HG03135 (cell line): ENCODE measurements at regions not wholly inside any gene's neighbourhood (a gene's known extent, or its start where the extent isn't known, plus 50 kb on each side); places are given as distances from the start of the nearest gene placed in this dataset.

Source experiments
- ATAC-seq: cut with Tn5 transposase; IDR thresholded peaks from one replicate; pipeline ENCODE4 v1.9.1; 2021; ENCODE audit warnings: mild to moderate bottlenecking, moderate library complexity; ENCODE audit not compliant: unreplicated experiment

DNA sequence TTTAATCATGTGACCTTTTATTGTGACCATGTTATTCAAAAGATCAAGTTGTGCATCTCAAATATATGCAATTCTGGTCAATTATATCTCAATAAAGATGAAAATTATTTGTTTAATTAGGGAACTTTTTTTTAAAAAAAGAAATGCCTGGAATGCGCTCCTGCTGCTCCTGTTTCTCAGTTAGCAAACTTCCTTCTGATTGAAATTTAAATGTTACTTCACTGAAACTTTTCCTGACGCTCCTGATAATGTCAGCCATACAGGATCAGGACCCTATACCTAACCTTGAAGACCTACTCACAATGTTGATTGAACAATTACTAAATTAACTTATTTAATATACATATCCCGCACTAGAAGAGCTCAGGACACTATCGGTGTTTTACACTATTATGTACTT lies 190.4 kb downstream of the MACC1 start:
- no peak for ATAC-seq

GRCh38 chr7:20021831-20022230 lies 195.4 kb downstream of the MACC1 start:
- peak; percentile 91 for ATAC-seq

GRCh38 chr7:20021066-20021465 lies 196.1 kb downstream of the MACC1 start:
- ATAC-seq, result no peak

DNA sequence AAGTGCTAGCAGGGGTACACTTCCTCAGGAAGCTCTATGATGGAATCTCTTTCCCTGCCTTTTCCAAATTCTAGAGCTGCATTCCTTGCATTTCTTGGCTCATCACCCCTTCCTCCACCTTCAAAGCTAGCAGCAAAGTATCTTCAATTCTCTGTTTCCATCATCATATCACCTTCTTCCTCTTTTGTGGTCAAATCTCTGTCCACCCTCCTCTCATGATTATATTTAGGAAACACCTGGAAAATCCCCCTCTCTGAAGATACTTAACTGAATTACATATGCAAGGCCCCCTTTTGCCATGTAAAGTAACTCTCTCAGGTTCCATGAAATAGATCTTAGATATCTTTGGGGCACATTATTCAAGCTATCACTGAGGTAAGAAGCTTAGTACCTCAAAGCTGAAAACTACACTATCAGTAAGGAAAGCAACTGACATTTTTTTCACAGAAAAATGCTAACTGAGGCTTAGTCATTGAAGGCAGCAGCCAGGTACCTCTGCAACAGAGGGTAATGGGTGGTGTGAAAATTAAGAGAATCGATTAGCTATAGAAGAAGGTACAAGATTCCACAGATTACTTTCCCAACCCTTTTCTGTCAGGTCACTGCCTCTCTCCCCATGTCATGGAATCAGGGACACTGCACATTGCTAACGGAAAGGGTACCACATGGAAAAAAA lies 197.3 kb downstream of the MACC1 start:
- peak; percentile 51 for ATAC-seq

GRCh38 chr7:20016669-20017068 lies 200.5 kb downstream of the MACC1 start:
- no peak for ATAC-seq

DNA sequence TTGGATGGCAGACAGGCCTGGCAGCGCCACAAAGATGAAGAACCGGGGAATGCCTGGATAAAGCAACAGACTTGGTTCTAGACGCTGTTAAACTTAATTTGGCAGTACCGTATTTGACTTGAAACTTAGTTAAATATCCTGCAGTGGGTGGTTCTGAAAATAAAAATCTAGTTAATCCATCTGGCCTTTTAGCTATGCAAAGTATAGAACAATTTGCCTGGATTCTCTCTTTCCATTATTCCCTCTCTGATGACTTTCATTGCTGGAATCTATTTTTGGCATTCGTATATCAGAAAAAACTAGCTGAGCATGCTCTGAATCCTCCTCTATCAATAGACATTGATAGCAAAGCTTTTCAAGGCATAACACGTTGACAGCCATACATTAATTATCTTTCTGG lies 203.6 kb downstream of the MACC1 start:
- no peak for ATAC-seq

GRCh38 chr7:20012100-20012499 lies 205.1 kb downstream of the MACC1 start:
- no peak for ATAC-seq

GRCh38 chr7:20010877-20011276 lies 206.3 kb downstream of the MACC1 start:
- ATAC-seq, result no peak

DNA sequence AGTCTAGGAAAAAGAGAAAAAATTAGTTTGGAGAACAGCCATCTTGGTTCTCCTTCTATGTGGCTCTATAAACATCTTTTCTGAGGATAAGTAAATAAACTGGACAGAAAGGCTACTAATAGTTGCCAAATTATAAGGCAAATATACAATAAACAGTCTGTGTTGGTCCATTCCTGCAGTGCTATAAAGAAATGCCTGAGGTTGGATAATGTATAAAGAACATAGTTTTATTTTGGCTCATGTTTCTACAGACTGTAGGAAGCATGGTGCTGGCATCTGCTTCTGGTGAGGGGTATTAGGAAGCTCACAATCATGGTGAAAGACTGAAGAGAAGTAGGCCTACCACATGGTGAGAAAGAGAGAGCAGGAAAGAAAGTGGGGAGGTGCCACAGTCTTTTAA lies 209.7 kb downstream of the MACC1 start:
- no peak for ATAC-seq

DNA sequence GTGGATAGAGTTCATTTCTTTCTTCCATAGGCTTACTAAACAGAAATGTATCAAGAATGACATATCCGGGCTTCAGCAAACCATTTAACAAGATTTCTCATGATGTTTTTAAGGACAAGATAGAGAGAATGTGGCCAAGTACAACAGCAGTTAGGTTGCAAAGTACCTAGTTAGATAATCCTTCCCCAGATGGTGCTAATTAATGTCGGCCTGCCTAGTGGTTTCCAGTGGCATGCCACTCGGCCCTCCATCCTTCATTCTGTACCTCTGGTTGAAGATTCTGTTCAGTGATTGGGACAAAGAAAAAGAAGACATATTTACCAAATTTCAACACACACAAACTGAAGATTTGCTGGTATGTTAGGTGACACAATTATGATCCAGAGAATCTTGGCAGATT lies 212.1 kb downstream of the MACC1 start:
- ATAC-seq, result no peak

DNA sequence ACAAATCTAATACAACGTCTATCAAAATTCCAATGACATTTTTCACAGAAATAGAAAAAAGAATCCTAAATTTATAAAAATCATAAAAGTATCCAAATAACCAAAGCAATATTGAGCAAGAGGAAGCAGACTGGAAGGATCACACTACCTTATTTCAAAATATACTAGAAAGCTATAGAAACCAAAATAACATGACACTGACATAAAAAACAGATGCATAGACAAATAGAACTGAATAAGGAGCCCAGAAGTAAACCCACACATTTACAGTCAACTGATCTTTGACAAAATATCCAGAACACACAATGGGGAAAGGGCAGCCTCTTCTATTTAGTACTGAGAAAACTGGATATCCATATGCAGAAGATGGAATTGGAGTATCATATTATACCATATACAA lies 217.5 kb downstream of the MACC1 start:
- ATAC-seq, result no peak

- ATAC-seq, result no peak
Observed at GRCh38 chr7:19991936-19992335, 218.5 kb upstream of the TMEM196 start.

GRCh38 chr7:19989906-19990305 lies 216.5 kb upstream of the TMEM196 start:
- ATAC-seq, result no peak

DNA sequence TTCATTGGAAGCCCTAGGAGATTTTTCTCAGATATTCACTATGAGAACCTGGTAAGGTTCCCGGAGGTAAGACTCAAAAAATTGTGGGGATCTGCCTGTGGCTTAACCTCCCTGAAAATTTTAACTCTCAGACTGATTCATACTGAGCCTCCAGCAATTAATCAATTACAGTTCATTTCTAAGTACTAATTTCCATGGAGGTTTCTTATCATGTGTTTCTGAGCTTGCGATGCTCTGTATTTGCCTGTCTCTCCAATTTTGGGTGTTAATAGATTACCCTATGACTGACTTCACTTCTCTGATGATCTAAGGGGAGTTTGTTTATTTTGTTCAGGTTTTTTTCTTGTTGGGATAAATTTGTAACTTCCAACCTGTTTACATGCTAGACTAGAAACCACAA lies 215.4 kb upstream of the TMEM196 start:
- ATAC-seq, result no peak

DNA sequence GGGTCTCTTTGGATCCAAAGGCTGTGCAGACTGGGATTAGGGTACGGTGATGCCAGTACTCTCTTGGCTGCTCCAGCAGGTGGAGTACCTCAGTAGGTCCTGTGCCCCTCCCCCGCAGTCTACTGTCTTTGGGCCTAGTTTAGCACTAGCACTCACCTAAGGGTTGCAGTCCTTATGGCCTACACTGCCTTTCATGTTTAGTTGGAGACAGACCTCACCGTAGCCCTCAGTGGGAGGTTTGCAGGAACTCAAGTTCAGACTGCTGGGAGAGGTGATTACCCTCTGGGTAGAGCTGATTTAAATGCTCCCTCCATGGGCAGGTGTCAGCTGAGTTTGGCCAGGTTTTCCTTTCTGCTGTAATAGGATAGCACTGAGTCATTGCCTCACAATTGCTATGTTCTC lies 210.8 kb upstream of the TMEM196 start:
- ATAC-seq, result no peak

DNA sequence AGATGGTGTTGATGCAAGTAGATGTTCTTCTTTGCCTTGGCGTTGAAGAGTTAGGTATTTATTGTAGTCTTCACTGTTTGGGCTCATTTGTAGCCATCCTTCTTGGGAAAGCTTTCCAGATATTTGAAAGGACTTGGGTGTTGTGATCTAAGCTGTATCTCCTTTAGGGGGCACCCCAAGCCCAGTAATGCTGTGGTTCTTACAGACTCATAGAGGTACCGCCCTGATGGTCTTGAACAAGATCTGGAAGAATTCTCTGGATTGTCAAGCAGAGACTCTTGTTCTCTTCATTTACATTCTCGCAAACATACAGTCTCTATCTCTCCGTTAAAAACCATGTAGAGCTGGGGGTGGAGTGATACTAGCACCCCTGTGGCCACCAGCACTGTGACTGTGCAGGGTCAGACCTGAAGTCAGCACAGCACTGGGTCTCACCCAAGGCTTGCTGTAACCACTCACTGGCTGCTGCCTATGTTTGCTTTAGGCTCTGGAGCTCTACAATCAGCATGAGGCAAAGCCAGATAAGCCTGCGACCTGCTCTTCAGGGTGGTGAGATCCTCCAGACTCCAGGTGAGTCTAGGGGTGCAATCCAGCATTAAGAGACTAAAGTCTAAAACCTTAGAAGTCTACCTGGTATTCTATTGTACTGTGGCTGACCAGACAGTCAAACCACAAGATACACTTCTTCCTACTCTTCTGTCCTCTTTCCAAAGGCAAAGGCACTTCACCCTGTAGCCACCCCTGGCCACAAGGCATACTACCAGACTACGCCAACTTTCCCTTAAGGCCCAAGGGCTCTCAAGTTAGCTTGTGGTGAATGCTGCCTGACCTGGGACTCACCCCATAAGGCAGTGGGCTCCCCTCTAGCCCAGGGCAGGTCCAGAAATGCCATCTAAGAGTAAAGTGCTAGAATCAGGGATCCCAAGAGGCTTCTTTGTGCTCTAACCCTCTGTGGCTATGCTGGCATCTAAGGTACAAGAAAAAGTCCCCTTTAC lies 209.7 kb upstream of the TMEM196 start:
- no peak for ATAC-seq

DNA sequence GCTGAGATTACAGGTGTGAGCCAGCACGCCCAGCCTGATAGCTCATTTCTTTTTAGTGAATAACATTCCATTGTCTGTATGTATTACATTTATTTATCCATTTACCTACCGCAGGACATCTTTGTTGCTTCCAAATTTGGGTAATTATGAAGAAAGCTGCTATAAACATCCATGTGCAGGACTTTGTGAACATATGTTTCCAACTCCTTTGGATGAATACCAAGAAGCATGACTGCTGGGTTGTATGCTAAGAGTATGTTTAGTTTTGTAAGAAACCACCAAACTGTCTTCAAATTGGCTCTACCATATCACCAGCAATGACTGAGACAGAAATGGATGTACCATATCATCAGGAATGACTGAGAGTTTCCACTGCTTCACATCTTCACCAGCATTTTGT lies 200.2 kb upstream of the TMEM196 start:
- ATAC-seq, result no peak

- no peak for ATAC-seq
Observed at GRCh38 chr7:19972876-19973275, 199.5 kb upstream of the TMEM196 start.

- ATAC-seq, result no peak
Observed at GRCh38 chr7:19971956-19972355, 198.5 kb upstream of the TMEM196 start.

DNA sequence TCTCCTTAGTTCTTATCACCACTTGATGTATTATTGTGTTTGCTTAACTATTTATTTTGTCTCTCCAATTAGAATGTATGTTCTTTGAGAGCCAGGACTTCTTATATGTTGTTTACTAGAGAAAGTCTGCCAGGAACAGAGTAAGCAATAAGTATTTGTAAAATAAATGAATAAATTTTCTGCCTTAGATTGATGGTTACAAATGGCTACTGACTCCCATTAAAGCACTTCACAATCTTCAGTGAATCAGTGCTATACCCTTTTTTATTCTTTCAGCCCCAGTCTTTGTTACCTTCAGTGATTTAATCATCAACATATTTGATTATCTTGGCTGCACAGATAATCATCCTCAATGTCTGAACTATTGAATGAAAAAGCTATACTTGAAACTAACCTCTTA lies 197.1 kb upstream of the TMEM196 start:
- no peak for ATAC-seq

DNA sequence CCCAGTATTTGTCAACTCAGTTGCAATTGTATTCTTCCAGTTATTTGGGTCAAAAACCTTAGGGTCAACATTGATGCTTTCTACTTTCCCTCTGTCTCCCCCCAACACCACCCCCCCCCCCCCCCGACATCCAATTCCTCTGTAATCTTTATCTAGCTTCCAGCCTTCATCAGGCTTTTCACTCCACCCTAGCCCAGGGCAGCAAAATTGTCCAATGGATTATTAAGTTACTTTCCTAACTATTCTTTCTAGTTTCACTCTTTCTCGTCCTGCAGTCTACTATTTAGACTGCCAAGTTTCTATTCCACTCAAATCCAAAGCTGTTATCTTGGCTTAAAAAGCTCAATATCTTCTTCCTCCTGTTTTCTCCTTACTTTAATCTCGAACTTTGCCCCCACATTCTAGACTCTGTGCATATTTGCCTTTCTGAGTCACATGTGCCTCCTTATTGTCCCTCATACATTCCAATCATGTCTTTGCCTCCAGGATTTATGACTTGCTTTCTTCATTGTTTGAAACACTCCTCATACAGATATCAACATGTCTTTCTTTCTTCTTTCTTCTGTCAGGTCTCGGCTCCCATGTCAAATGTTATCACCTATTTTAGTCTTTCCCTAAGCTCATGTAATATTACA lies 196.6 kb upstream of the TMEM196 start:
- no peak for ATAC-seq

- no peak for ATAC-seq
Observed at GRCh38 chr7:19964246-19964645, 190.8 kb upstream of the TMEM196 start.
